HEK293 (cell line): ENCODE measurements at regions not wholly inside any gene's neighbourhood (a gene's known extent, or its start where the extent isn't known, plus 50 kb on each side); places are given as distances from the start of the nearest gene placed in this dataset.

ENCODE experiments used
- CTCF ChIA-PET: fragments of 350-600 bp; formaldehyde crosslinking; extraction: SDS; loops from one replicate; lab custom pipeline; 2021; ENCODE audit warnings: antibody characterized with exemption; lab: Yijun Ruan, JAX
- POLR2A ChIA-PET: fragments of 300-600 bp; formaldehyde crosslinking; extraction: SDS; loops from one replicate; lab custom pipeline; 2020; ENCODE audit warnings: antibody characterized with exemption, inconsistent platforms; lab: Yijun Ruan, JAX
- H3K27ac ChIP-seq: fragments of 200-500 bp; sonication (Bioruptor generic); 2 replicates; pipeline ENCODE4 v1.5.1; 2014; ENCODE audit warnings: low read depth, low read length, control low read depth, inconsistent platforms; ENCODE audit errors: extremely low read depth
- H3K36me3 ChIP-seq, 2 experiments: fragments of 200-500 bp in 1 of 2; sonication (Bioruptor generic) in 1 of 2; 1 replicate in 1 of 2; 2 replicates in 1 of 2; pipeline ENCODE4 v1.5.1; 2014 to 2017; ENCODE audit warnings: inconsistent platforms in 2 of 2, low read length in 2 of 2; ENCODE audit not compliant: control insufficient read depth in 2 of 2, insufficient read depth in 1 of 2
- H3K4me1 ChIP-seq: fragments of 200-500 bp; sonication (Bioruptor generic); 2 replicates; pipeline ENCODE4 v1.5.1; 2014; ENCODE audit warnings: mild to moderate bottlenecking, low read length, inconsistent platforms; ENCODE audit not compliant: control insufficient read depth, insufficient read depth
- H3K4me3 ChIP-seq: 2 replicates; pipeline ENCODE4 v1.5.1; 2011; ENCODE audit warnings: low read depth, mild to moderate bottlenecking, control low read depth, low read length, moderate library complexity
- H3K9me3 ChIP-seq: fragments of 200-500 bp; sonication (Bioruptor generic); 2 replicates; pipeline ENCODE4 v1.5.1; 2014; ENCODE audit warnings: low read depth, low read length, inconsistent platforms; ENCODE audit not compliant: control insufficient read depth, insufficient read depth
- GLIS2 ChIP-seq: fragments of 450-650 bp; formaldehyde crosslinking; IDR thresholded peaks from 2 replicates; pipeline ENCODE4 v1.5.1; 2016; ENCODE audit warnings: missing biosample characterization, missing genetic modification characterization
- KLF1 ChIP-seq: fragments of 450-650 bp; formaldehyde crosslinking; IDR thresholded peaks from 2 replicates; pipeline ENCODE4 v1.5.1; 2016; ENCODE audit warnings: missing biosample characterization, missing genetic modification characterization
- OVOL3 ChIP-seq: fragments of 450-650 bp; formaldehyde crosslinking; IDR thresholded peaks from 2 replicates; pipeline ENCODE4 v1.5.1; 2016; ENCODE audit warnings: missing biosample characterization, missing genetic modification characterization
- SCRT1 ChIP-seq: fragments of 450-650 bp; formaldehyde crosslinking; IDR thresholded peaks from 2 replicates; pipeline ENCODE4 v1.5.1; 2016; ENCODE audit warnings: missing biosample characterization, missing genetic modification characterization, borderline replicate concordance
- ZBTB17 ChIP-seq: fragments of 450-650 bp; formaldehyde crosslinking; IDR thresholded peaks from 2 replicates; pipeline ENCODE4 v1.5.1; 2016; ENCODE audit warnings: missing biosample characterization, missing genetic modification characterization
- ZFHX2 ChIP-seq: fragments of 450-650 bp; formaldehyde crosslinking; conservative IDR thresholded peaks from 2 replicates; pipeline ENCODE4 v1.5.1; 2016; ENCODE audit warnings: missing biosample characterization, missing genetic modification characterization
- ZFP41 ChIP-seq: fragments of 450-650 bp; formaldehyde crosslinking; IDR thresholded peaks from 2 replicates; pipeline ENCODE4 v1.5.1; 2016; ENCODE audit warnings: missing biosample characterization, missing genetic modification characterization, borderline replicate concordance
- ZFP69B ChIP-seq: fragments of 450-650 bp; formaldehyde crosslinking; IDR thresholded peaks from 2 replicates; pipeline ENCODE4 v1.5.1; 2016; ENCODE audit warnings: missing biosample characterization, missing genetic modification characterization
- ZNF138 ChIP-seq: fragments of 450-650 bp; formaldehyde crosslinking; IDR thresholded peaks from 2 replicates; pipeline ENCODE4 v1.5.1; 2016; ENCODE audit warnings: missing biosample characterization, missing genetic modification characterization, borderline replicate concordance
- ZNF175 ChIP-seq: fragments of 450-650 bp; formaldehyde crosslinking; IDR thresholded peaks from 2 replicates; pipeline ENCODE4 v1.5.1; 2016; ENCODE audit warnings: missing biosample characterization, missing genetic modification characterization
- ZNF335 ChIP-seq: fragments of 450-650 bp; formaldehyde crosslinking; conservative IDR thresholded peaks from 2 replicates; pipeline ENCODE4 v1.5.1; 2016; ENCODE audit warnings: missing biosample characterization, missing genetic modification characterization
- ZNF404 ChIP-seq: fragments of 450-650 bp; formaldehyde crosslinking; IDR thresholded peaks from 2 replicates; pipeline ENCODE4 v1.5.1; 2017; ENCODE audit warnings: missing biosample characterization, missing genetic modification characterization
- ZNF473 ChIP-seq: fragments of 450-650 bp; formaldehyde crosslinking; IDR thresholded peaks from 2 replicates; pipeline ENCODE4 v1.5.1; 2017; ENCODE audit warnings: missing biosample characterization, missing genetic modification characterization
- ZNF514 ChIP-seq: fragments of 450-650 bp; formaldehyde crosslinking; IDR thresholded peaks from 2 replicates; pipeline ENCODE4 v1.5.1; 2016; ENCODE audit warnings: missing biosample characterization, missing genetic modification characterization
- ZNF529 ChIP-seq: fragments of 450-650 bp; formaldehyde crosslinking; IDR thresholded peaks from 2 replicates; pipeline ENCODE4 v1.5.1; 2017; ENCODE audit warnings: missing genetic modification characterization, missing biosample characterization; ENCODE audit not compliant: insufficient replicate concordance
- ZNF544 ChIP-seq: fragments of 450-650 bp; formaldehyde crosslinking; IDR thresholded peaks from 2 replicates; pipeline ENCODE4 v1.5.0; 2017; ENCODE audit warnings: missing biosample characterization, missing genetic modification characterization
- ZNF571 ChIP-seq: fragments of 450-650 bp; formaldehyde crosslinking; IDR thresholded peaks from 2 replicates; pipeline ENCODE4 v1.5.0; 2017; ENCODE audit warnings: missing biosample characterization, missing genetic modification characterization
- ZNF623 ChIP-seq: fragments of 450-650 bp; formaldehyde crosslinking; IDR thresholded peaks from 2 replicates; pipeline ENCODE4 v1.5.1; 2016; ENCODE audit warnings: missing biosample characterization, missing genetic modification characterization
- ZNF701 ChIP-seq: fragments of 450-650 bp; formaldehyde crosslinking; IDR thresholded peaks from 2 replicates; pipeline ENCODE4 v1.5.1; 2016; ENCODE audit warnings: missing biosample characterization, missing genetic modification characterization
- ZNF747 ChIP-seq: fragments of 450-650 bp; formaldehyde crosslinking; IDR thresholded peaks from 2 replicates; pipeline ENCODE4 v1.5.1; 2016; ENCODE audit warnings: missing biosample characterization, missing genetic modification characterization
- TF ChIP-seq, protein P1 (sequence below): fragments of 450-650 bp; formaldehyde crosslinking; conservative IDR thresholded peaks from 2 replicates; pipeline ENCODE4 v1.5.1; 2016; ENCODE audit warnings: low read depth, missing biosample characterization, missing genetic modification characterization
- TF ChIP-seq, protein P2 (sequence below): fragments of 450-650 bp; formaldehyde crosslinking; optimal IDR thresholded peaks from 2 replicates; pipeline ENCODE3; 2016; ENCODE audit warnings: missing biosample characterization, mild to moderate bottlenecking, missing genetic modification characterization
- TF ChIP-seq, protein P3 (sequence below): sonication (generic); formaldehyde crosslinking; IDR thresholded peaks from 2 replicates; pipeline ENCODE4 v1.8.1; 2022; ENCODE audit warnings: mild to moderate bottlenecking, moderate library complexity, missing genetic modification reagents
- TF ChIP-seq, protein P4 (sequence below): fragments of 450-650 bp; IDR thresholded peaks from 2 replicates; pipeline ENCODE4 v1.5.1; 2018; ENCODE audit warnings: missing biosample characterization, mild to moderate bottlenecking, missing genetic modification characterization

DNA sequence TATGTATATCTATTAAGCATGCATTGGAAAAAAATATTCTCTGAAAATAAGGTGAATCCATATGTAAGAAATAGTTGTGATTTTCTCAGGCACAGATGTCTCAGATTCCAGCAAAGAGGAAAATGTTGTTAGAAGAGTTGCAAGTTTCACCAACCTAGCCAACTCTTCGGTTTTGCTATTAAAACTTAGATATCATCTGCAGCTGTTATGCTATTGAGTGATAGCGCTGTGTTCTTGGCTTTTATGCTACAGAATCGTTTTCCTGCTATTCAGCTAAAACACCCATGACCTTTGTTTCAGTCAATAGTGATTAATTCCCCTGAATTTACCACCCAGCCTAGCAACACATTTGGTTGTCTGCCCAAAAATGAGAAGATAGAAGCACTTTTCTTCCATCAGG lies 795.6 kb upstream of the ANO3 start:
- Histone ChIP-seq H3K4me1 (no peaks in the 10 kb centered on the region), H3K36me3 (no peaks in the 10 kb centered on the region), H3K27ac (no peak overlapping the region), H3K4me3 (no peak overlapping the region), H3K9me3 (no peaks in the 10 kb centered on the region)
- CTCF ChIA-PET: no interaction called here
- TF ChIP-seq SCRT1 (tag by site-specific recombination) (no peak), ZNF175 (tag by site-specific recombination) (no peak), ZNF529 (tag by site-specific recombination) (no peak), ZNF138 (tag by site-specific recombination) (no peak)
- POLR2A ChIA-PET: no interaction called here

DNA sequence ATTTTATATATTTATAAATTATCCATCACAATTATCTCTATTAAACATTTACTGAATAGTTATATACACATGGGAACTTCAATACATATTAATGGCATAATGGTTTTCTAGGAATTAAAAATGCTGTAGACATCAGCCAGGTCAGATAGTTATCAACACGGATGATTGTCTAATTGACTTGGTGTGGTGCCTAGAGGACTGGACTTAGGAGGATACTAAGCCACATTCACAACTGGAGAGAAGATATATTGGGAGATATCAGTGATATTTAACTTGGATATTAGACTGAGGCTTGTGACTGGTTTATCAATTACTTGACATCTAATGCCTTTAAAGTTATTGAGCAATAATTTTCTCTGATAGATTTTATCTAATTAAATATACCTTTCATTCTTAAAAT lies 794.5 kb upstream of the ANO3 start:
- H3K4me1 ChIP-seq: no peaks in the 10 kb centered on the region
- no peaks in the 10 kb centered on the region for H3K36me3 ChIP-seq
- TF ChIP-seq ZNF473 (no peak), ZNF404 (tag by site-specific recombination) (no peak), ZNF571 (tag by site-specific recombination) (no peak), ZNF747 (tag by site-specific recombination) (no peak), GLIS2 (tag by site-specific recombination) (no peak), ZNF335 (tag by site-specific recombination) (no peak), ZNF138 (tag by site-specific recombination) (no peak), ZFP69B (tag by site-specific recombination) (no peak), ZNF529 (tag by site-specific recombination) (no peak), ZFHX2 (no peak), ZNF623 (tag by site-specific recombination) (no peak), ZNF701 (no peak), ZNF175 (tag by site-specific recombination) (no peak)
- TF ChIP-seq, protein P1, sequence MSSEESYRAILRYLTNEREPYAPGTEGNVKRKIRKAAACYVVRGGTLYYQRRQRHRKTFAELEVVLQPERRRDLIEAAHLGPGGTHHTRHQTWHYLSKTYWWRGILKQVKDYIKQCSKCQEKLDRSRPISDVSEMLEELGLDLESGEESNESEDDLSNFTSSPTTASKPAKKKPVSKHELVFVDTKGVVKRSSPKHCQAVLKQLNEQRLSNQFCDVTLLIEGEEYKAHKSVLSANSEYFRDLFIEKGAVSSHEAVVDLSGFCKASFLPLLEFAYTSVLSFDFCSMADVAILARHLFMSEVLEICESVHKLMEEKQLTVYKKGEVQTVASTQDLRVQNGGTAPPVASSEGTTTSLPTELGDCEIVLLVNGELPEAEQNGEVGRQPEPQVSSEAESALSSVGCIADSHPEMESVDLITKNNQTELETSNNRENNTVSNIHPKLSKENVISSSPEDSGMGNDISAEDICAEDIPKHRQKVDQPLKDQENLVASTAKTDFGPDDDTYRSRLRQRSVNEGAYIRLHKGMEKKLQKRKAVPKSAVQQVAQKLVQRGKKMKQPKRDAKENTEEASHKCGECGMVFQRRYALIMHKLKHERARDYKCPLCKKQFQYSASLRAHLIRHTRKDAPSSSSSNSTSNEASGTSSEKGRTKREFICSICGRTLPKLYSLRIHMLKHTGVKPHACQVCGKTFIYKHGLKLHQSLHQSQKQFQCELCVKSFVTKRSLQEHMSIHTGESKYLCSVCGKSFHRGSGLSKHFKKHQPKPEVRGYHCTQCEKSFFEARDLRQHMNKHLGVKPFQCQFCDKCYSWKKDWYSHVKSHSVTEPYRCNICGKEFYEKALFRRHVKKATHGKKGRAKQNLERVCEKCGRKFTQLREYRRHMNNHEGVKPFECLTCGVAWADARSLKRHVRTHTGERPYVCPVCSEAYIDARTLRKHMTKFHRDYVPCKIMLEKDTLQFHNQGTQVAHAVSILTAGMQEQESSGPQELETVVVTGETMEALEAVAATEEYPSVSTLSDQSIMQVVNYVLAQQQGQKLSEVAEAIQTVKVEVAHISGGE: no peak
- no peak overlapping the region for H3K27ac ChIP-seq
- POLR2A ChIA-PET: no interaction called here
- CTCF ChIA-PET: no interaction called here
- no peaks in the 10 kb centered on the region for H3K9me3 ChIP-seq
- H3K4me3 ChIP-seq: no peak overlapping the region

DNA sequence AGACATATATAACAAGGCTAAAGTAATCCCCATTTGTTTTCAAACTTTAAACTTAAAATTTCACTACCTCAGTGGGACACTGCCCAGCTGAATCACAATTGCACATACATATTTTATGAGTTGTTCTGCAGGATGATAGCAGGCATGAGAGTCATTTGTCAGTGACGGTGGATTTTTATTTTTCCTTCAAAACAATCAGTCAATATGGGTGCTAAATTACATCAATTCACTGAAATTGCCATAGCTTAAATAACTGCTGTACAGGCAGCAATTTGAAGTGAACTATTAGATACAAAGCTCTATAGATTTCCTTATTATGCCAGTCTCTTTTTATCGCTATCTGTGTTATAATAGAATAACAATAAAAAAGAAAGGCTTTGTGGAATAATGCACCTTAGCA lies 784.6 kb upstream of the ANO3 start:
- Histone ChIP-seq H3K4me1 (no peaks in the 10 kb centered on the region), H3K36me3 (no peaks in the 10 kb centered on the region), H3K27ac (no peak overlapping the region), H3K9me3 (no peaks in the 10 kb centered on the region), H3K4me3 (no peak overlapping the region)
- ChIA-PET POLR2A (no interaction called here), CTCF (no interaction called here)
- TF ChIP-seq, protein P2, sequence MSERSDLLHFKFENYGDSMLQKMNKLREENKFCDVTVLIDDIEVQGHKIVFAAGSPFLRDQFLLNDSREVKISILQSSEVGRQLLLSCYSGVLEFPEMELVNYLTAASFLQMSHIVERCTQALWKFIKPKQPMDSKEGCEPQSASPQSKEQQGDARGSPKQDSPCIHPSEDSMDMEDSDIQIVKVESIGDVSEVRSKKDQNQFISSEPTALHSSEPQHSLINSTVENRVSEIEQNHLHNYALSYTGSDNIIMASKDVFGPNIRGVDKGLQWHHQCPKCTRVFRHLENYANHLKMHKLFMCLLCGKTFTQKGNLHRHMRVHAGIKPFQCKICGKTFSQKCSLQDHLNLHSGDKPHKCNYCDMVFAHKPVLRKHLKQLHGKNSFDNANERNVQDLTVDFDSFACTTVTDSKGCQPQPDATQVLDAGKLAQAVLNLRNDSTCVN (tag by site-specific recombination): no peak
- TF ChIP-seq ZNF473 (no peak), ZNF544 (tag by site-specific recombination) (no peak), ZBTB17 (tag by site-specific recombination) (no peak), KLF1 (no peak), OVOL3 (no peak), ZFP41 (tag by site-specific recombination) (no peak), ZNF514 (no peak)
- TF ChIP-seq, protein P3, sequence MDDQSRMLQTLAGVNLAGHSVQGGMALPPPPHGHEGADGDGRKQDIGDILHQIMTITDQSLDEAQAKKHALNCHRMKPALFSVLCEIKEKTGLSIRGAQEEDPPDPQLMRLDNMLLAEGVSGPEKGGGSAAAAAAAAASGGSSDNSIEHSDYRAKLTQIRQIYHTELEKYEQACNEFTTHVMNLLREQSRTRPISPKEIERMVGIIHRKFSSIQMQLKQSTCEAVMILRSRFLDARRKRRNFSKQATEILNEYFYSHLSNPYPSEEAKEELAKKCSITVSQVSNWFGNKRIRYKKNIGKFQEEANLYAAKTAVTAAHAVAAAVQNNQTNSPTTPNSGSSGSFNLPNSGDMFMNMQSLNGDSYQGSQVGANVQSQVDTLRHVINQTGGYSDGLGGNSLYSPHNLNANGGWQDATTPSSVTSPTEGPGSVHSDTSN (CRISPR knock-in tag): no peak
- TF ChIP-seq, protein P4, sequence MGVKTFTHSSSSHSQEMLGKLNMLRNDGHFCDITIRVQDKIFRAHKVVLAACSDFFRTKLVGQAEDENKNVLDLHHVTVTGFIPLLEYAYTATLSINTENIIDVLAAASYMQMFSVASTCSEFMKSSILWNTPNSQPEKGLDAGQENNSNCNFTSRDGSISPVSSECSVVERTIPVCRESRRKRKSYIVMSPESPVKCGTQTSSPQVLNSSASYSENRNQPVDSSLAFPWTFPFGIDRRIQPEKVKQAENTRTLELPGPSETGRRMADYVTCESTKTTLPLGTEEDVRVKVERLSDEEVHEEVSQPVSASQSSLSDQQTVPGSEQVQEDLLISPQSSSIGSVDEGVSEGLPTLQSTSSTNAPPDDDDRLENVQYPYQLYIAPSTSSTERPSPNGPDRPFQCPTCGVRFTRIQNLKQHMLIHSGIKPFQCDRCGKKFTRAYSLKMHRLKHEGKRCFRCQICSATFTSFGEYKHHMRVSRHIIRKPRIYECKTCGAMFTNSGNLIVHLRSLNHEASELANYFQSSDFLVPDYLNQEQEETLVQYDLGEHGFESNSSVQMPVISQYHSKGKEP (tag by site-specific recombination): no peak
